Stromal cell of bone marrow (primary cell): ENCODE measurements at regions not wholly inside any gene's neighbourhood (a gene's known extent, or its start where the extent isn't known, plus 50 kb on each side); places are given as distances from the start of the nearest gene placed in this dataset.
"Not testable (repeated sequence)": the region's sequence is repeated elsewhere in the genome, so short reads cannot be mapped to it uniquely, and the experiment has no call there.

Source experiments
- DNase-seq: peaks from one replicate; pipeline ENCODE4 v3.0.0-alpha.2; 2012; ENCODE audit warnings: low read depth

- DNase-seq: no peak
These were observed 148.6 kb downstream of the CD47 start for GRCh38 chr3:107942244-107942643.

DNA sequence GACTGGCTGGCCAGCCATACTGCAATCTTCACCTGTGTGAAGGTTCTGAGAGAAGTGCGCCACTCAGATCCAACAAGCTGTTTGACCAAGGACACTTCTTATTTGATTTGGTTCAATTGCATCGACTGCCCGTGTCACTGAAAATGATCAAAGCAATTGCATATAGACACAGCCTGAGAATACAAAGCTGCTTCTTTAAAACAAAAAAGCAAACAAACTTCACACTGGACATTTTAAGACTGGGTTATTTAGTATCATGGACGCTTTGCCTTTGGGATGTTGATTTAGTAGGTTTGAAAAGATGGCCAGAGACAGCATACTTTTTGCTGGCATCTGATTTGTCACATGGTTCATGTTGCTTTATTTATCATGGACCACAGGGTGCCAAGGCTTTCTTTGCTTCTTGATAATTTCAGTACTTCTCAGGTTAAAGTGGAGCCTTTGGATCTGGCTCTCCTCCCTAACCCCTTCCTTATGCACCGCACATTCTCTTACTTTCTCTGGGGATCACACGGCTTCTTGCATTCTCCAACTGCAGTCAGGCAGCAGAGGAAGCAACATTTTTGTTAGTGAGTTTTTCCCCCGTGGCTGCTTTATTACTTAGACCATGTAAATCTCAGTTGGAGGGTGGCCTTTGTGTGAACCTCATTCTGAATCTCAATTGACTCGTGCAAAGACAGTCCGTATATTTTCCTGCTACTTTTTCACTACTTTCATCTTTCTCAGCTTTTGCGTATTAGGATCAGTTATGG lies 151.0 kb downstream of the CD47 start:
- no peak for DNase-seq

DNA sequence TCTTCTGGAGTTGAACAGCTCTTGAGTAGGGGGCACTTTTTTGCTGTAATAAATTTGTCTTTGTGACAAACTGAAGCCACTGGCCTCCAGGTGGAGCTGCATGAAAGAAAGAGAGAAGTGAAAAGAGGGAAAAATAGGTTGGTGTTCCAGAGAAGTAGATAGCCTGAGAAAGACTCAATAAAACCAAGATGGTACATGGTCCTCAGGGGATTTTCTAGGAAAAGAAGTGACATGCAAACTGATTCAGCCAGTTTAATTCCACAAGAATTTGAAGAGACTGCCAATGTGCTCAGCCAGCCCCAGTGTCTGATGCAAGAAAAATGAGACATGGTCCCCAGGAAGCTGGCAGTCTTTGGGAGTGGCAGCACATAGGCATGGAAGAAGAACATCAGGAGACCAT lies 152.7 kb downstream of the CD47 start:
- peak; percentile 63 for DNase-seq

- DNase-seq: no peak
These were observed 156.0 kb downstream of the CD47 start for GRCh38 chr3:107934808-107935207.

DNA sequence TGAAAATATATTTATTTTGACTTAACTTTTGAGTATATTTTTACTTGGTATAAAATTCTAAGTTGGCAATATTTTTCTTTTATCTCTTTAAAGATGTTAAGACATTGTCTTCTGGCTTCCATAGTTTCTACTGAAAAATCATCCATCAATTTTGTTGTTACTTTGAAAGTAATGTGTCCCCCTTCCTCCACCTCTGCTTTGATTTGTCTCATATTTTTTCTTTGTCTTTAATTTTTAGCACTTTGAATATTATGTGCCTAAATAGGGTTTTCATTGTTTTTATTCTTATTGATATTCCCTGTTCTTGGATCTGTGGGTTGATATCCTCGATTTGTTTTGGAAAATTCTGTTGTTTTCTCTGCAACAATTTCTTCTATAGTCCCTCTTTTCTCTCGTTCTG lies 157.4 kb downstream of the CD47 start:
- no peak for DNase-seq

DNA sequence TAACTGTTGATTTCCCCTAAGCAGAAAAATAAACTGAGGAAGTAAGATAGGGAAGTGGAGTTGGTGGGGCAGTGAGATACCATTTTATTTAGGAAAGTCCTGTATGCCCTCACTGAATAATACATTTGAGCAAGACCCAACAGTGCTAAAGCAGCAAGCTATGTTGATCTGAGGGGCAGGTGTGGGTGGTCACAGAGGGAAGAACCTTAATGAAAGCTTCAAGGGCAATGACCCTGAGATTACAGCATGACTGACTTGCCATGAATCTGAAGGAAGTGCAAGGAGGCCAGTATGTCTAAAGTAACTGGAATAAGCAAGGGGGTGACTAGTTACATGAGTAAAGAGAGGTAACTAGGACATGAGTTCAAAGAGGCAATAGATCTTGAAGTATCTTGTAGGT lies 159.5 kb downstream of the CD47 start:
- no peak for DNase-seq

DNA sequence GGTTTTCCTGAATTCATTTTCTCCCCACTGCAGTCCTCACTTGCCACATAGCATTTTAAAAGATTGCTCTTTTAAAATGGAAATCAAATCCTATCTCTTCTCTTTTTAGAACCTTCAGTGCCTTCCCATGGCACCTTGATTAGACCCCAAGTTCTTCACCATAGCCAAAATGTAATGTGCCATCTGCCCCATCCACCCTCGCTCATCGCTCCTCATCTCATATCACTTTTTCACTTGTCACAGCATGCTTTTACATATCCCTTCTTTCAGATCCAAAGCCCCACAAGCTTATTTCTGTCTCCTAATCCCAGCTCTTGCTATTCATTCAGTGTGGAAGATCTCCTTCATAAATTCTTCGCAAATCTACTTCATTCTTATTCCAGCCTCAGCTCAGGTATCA lies 161.7 kb downstream of the CD47 start:
- DNase-seq: no peak

GRCh38 chr3:107928084-107928445 lies 162.8 kb downstream of the CD47 start:
- no peak for DNase-seq

GRCh38 chr3:107927361-107928083 lies 163.3 kb downstream of the CD47 start:
- peak; percentile 46 for DNase-seq

GRCh38 chr3:107925851-107926250 lies 165.0 kb downstream of the CD47 start:
- DNase-seq: no peak

GRCh38 chr3:107921038-107921437 lies 169.8 kb downstream of the CD47 start:
- DNase-seq: no peak

DNA sequence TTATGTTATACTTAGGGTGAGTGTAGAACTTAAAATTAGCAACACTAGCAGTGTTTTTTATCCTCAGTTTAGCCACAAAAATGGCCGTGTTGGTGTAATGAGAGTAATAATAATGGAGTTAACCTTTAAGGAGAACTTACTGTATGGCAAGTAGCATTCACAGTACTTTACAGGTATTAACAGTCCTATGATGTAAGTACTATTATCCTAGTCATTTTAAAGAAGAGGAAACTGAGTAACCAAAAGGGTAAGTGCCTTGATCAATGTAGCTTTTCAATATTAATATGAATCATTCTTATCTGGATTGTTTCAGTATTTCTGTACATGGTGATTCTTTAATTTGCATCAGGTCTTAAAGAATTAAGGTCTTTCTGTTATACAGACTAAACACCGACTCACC lies 170.3 kb downstream of the CD47 start:
- no peak for DNase-seq

- DNase-seq: no peak
These were observed 171.6 kb downstream of the CD47 start for GRCh38 chr3:107919239-107919638.

DNA sequence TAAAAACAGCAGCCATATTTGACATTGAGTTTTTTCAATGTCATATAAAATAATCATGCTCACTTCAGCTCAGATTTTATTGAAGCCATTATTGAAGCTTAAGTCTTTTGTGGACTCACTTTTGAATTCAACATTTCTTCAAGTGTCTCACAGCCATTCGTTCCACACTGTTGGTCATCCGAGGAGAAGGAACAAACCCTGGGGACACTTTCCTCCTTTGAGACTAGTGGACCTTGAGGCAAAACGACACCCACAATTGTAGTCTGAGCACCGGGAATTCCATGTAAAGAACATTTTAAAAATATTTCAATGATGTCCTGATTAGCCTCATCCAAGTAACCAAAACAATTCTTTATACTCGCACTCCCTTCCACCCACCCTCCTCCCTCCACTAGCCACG lies 174.7 kb downstream of the CD47 start:
- no peak for DNase-seq

GRCh38 chr3:107915706-107916105 lies 175.1 kb downstream of the CD47 start:
- DNase-seq: no peak

GRCh38 chr3:107913701-107914100 lies 177.1 kb downstream of the CD47 start:
- DNase-seq: no peak

- no peak for DNase-seq
These were observed 179.4 kb downstream of the CD47 start for GRCh38 chr3:107911337-107912000.

DNA sequence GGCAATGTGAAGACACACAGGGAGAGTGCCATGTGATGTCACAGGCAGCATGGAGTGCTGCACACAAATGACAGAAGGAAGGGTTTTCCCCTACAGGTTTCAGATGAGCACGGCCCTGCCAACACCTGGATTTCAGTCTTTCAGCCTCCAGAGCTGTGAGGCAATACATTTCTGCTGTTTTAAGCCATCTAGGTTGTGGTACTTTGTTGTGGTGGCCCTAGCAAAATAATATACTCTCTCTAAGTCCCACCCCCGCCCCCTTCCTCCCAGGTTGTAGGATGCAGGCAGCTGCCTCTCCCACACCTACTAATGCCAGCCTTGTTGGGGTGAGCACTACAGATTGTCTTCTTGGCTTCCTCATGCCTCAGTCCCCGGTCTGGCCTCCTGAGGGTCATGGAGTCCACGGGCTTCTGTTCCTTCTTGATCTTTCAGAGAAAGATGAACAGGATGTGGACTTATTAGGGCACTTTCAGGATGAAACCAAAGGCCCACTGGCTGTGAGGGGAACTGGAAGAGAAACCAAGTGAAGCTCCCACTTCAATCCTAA lies 180.0 kb downstream of the CD47 start:
- no peak for DNase-seq

DNA sequence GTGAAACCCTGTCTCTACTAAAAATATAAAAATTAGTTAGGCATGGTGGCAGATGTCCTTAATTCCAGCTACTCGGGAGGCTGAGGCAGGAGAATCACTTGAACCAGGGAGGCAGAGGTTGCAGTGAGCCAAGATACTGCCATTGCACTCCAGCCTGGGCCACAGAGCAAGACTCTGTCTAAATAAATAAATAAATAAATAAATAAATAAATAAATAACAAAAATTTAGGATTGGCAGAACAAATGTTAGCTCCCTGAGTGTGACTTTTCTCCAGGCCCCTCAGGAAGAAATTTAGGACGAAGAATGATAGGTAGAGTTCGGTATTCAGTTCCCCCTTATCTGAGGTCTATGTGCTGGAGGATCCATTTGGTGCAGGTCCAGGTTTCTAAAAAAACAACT lies 181.2 kb downstream of the CD47 start:
- not testable (repeated sequence) for DNase-seq

GRCh38 chr3:107907996-107908395 lies 182.8 kb downstream of the CD47 start:
- no peak for DNase-seq

- DNase-seq: no peak
These were observed 186.2 kb downstream of the CD47 start for GRCh38 chr3:107904536-107905066.

DNA sequence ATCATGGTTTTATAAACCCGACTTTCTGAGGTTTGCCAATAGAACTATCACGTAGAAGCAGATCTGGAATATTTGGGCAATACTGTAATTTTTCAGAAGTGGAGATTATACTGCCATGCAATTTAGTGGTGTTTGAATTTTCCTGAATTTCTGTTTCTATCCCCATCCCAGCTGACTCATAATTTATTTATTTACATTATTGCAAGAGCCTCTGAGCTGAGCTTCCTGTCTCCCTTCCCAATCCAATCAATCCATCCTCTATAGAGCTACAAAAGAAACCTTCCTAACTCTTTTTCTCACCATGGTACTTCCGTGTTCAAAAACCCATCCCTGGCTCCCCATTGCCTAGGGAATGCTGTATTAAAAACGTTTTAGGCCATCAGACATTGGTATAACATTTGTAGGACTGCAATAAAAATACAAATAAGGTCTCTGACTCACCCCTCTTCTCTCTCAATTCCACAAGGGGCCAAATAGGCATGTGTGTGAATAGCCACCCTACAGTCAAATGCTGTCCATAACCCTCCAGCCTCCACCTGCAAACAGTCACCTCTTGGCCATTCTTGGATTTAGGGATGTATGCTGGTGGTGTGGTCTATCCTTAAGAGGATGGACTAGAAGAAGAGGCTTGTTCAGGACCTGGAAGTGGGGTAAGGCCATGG lies 190.7 kb downstream of the CD47 start:
- no peak for DNase-seq
